K562 (cell line): ENCODE measurements at regions not wholly inside any gene's neighbourhood (a gene's known extent, or its start where the extent isn't known, plus 50 kb on each side); places are given as distances from the start of the nearest gene placed in this dataset.
"Not testable (repeated sequence)": the region's sequence is repeated elsewhere in the genome, so short reads cannot be mapped to it uniquely, and the experiment has no call there.

Experiments used
- ATAC-seq: fragments of 200-7000 bp; cut with Tn5 transposase; 3 replicates; pipeline ENCODE4 v1.9.1; 2020; ENCODE audit warnings: moderate library complexity
- BruUV-seq: library from RNA; stranded (reverse); fragments of 400-500 nt; replicated peaks from 2 replicates; lab custom pipeline; 2021; lab: Mats Ljungman, UMichigan
- CTCF ChIA-PET: fragments of 300-600 bp; formaldehyde crosslinking; extraction: SDS; loops from one replicate; lab custom pipeline; 2021; ENCODE audit warnings: low intra/inter-chr PET ratio; lab: Yijun Ruan, JAX
- POLR2A ChIA-PET: fragments of 300-600, 350-650 bp; sonication (Branson Sonifier 250); formaldehyde crosslinking; extraction: SDS; loops from one replicate; lab custom pipeline; 2021; ENCODE audit warnings: antibody characterized with exemption, inconsistent platforms; lab: Yijun Ruan, JAX
- DNase-seq, 4 experiments: peaks; one replicate each; pipeline versions ENCODE4 v3.0.0 to v3.0.0-alpha.2; 2011 to 2018; ENCODE audit warnings: low spot score in 3 of 4, mixed read lengths in 3 of 4; ENCODE audit errors: extremely low read depth in 1 of 4
- FAIRE-seq: peaks from 2 replicates; lab custom pipeline; 2011; peaks lifted over from hg19 to GRCh38; lab: Jason Lieb, UNC
- H2AFZ ChIP-seq: 2 replicates; pipeline ENCODE4 v1.6.0; 2011; ENCODE audit warnings: low read depth, low read length, control low read depth, inconsistent platforms
- H3K27ac ChIP-seq: fragments of 200-600 bp; 3 replicates; pipeline ENCODE4 v1.8.0; 2011; ENCODE audit warnings: low read depth, mild to moderate bottlenecking, control low read depth, inconsistent platforms, low read length, moderate library complexity, mixed read lengths; ENCODE audit errors: extremely low read depth
- H3K27me3 ChIP-seq, 2 experiments: fragments of 300-600 bp in 1 of 2; 2 replicates in 1 of 2; 3 replicates in 1 of 2; pipeline versions ENCODE4 v1.6.0 to v1.8.0; 2011; ENCODE audit warnings: inconsistent platforms in 2 of 2, low read length in 2 of 2, mild to moderate bottlenecking in 1 of 2, mixed read lengths in 1 of 2, moderate library complexity in 1 of 2; ENCODE audit not compliant: control insufficient read depth in 2 of 2, insufficient read depth in 2 of 2
- H3K36me3 ChIP-seq: fragments of 300-600 bp; 3 replicates; pipeline ENCODE4 v1.8.0; 2011; ENCODE audit warnings: mild to moderate bottlenecking, low read length, inconsistent platforms; ENCODE audit not compliant: control insufficient read depth, insufficient read depth
- H3K4me1 ChIP-seq, 2 experiments: fragments of 200-600 bp in 1 of 2; replicated peaks in 1 of 2; 2 replicates in 1 of 2; 3 replicates in 1 of 2; pipeline versions ENCODE4 v1.5.1 to v1.8.0; 2011; ENCODE audit warnings: inconsistent platforms in 2 of 2, low read length in 2 of 2, mild to moderate bottlenecking in 1 of 2, mixed read lengths in 1 of 2, moderate library complexity in 1 of 2; ENCODE audit not compliant: control insufficient read depth in 2 of 2, insufficient read depth in 2 of 2
- H3K4me2 ChIP-seq: 2 replicates; pipeline ENCODE4 v1.6.1; 2011; ENCODE audit warnings: low read length, control low read depth, inconsistent platforms, mixed read lengths; ENCODE audit not compliant: insufficient read depth
- H3K4me3 ChIP-seq: fragments of 200-600 bp; sonication (generic), shearing (Covaris generic); 2 replicates; pipeline ENCODE4 v1.5.1; 2016; ENCODE audit warnings: control low read depth, inconsistent platforms
- H3K79me2 ChIP-seq: fragments of 200-600 bp; 3 replicates; pipeline ENCODE4 v1.8.0; 2011; ENCODE audit warnings: low read length, inconsistent platforms; ENCODE audit not compliant: control insufficient read depth, insufficient read depth
- H3K9ac ChIP-seq, 2 experiments: 2 replicates each; pipeline versions ENCODE4 v1.6.0 to v1.6.1; 2011; ENCODE audit warnings: low read depth in 2 of 2, low read length in 2 of 2, control low read depth in 1 of 2, inconsistent platforms in 1 of 2, mild to moderate bottlenecking in 1 of 2, mixed read lengths in 1 of 2; ENCODE audit not compliant: insufficient read depth in 1 of 2
- H3K9me1 ChIP-seq: one replicate; pipeline ENCODE4 v1.6.0; 2011; ENCODE audit warnings: inconsistent platforms, mild to moderate bottlenecking, low read length, moderate library complexity; ENCODE audit not compliant: control insufficient read depth, insufficient read depth
- H3K9me3 ChIP-seq: replicated peaks from 2 replicates; pipeline ENCODE4 v1.5.1; 2011; ENCODE audit warnings: low read depth, low read length, inconsistent platforms; ENCODE audit not compliant: control insufficient read depth, insufficient read depth
- H4K20me1 ChIP-seq: replicated peaks from 2 replicates; pipeline ENCODE4 v1.6.1; 2011; ENCODE audit warnings: low read length, inconsistent platforms, mixed read lengths; ENCODE audit not compliant: control insufficient read depth, insufficient read depth
- ATF1 ChIP-seq, 2 experiments: fragments of 450-650 bp in 1 of 2; IDR thresholded peaks; 2 replicates each; pipeline ENCODE4 v1.6.1; 2016; ENCODE audit warnings: missing compliant biosample characterization in 1 of 2, missing genetic modification characterization in 1 of 2
- L3MBTL2 ChIP-seq: fragments of 450-650 bp; IDR thresholded peaks from 2 replicates; pipeline ENCODE4 v1.6.1; 2016; ENCODE audit warnings: mild to moderate bottlenecking, moderate library complexity
- MAX ChIP-seq: sonication (generic); formaldehyde crosslinking; IDR thresholded peaks from 2 replicates; pipeline ENCODE4 v1.9.0; 2022; ENCODE audit warnings: mild to moderate bottlenecking, missing genetic modification reagents
- NFIC ChIP-seq: fragments of 450-650 bp; IDR thresholded peaks from 2 replicates; pipeline ENCODE4 v1.6.1; 2017; ENCODE audit warnings: mild to moderate bottlenecking, inconsistent platforms
- PTBP1 ChIP-seq: fragments of 200-400 bp; formaldehyde crosslinking; IDR thresholded peaks from 2 replicates; pipeline ENCODE4 v1.6.1; 2017; ENCODE audit warnings: low read depth, low read length
- RAD51 ChIP-seq: fragments of 450-650 bp; IDR thresholded peaks from 2 replicates; pipeline ENCODE4 v1.7.1; 2016; ENCODE audit warnings: low read depth, mild to moderate bottlenecking, borderline replicate concordance
- TOE1 ChIP-seq, 2 experiments: fragments of 450-650 bp in 1 of 2; sonication (generic) in 1 of 2; formaldehyde crosslinking in 1 of 2; IDR thresholded peaks; 2 replicates each; pipeline versions ENCODE4 v1.7.1 to v1.8.0; 2016 to 2022; ENCODE audit warnings: borderline replicate concordance in 2 of 2, mild to moderate bottlenecking in 2 of 2, antibody characterized with exemption in 1 of 2, inconsistent platforms in 1 of 2, low read depth in 1 of 2, missing genetic modification reagents in 1 of 2, moderate library complexity in 1 of 2
- USF1 ChIP-seq: sonication (generic); formaldehyde crosslinking; IDR thresholded peaks from 2 replicates; pipeline ENCODE4 v1.9.0; 2022; ENCODE audit warnings: mild to moderate bottlenecking, missing genetic modification reagents
- XRCC4 ChIP-seq: IDR thresholded peaks from one replicate; pipeline ENCODE4 v1.6.1; 2011; ENCODE audit not compliant: insufficient read depth, insufficient read length; ENCODE audit errors: extremely low read depth
- ZKSCAN8 ChIP-seq: fragments of 200-800 bp; sonication (Bioruptor generic); IDR thresholded peaks from 2 replicates; pipeline ENCODE4 v1.6.1; 2016; ENCODE audit warnings: missing genetic modification characterization, missing compliant biosample characterization
- WGBS: fragments of 100-300 bp; shearing (Covaris generic); methylation state at CpG from one replicate; pipeline ENCODE4 v1.1.6; 2016; ENCODE audit warnings: low coverage, mixed read lengths; ENCODE audit not compliant: insufficient coverage; ENCODE audit errors: missing lambda C conversion rate; 5-methylcytosine and 5-hydroxymethylcytosine counted together
- in situ Hi-C: fragments of 300-500 bp; cut with MboI; formaldehyde crosslinking; loops from 4 replicates; pipeline ENCODE4 v1.15.0; 2018; ENCODE audit warnings: inconsistent platforms, mixed read lengths
- intact Hi-C: fragments of 100-400 bp; cut with micrococcal nuclease; formaldehyde crosslinking; loops from 2 replicates; pipeline ENCODE4 v1.14.2; 2022

- TF ChIP-seq RAD51 (peak; percentile 75), TOE1 (IDR thresholded peaks at IDR 0.05; ENCODE audit: borderline replicate concordance) (peak; percentile 77; the same call in 1 of the 2 replicates), TOE1 (CRISPR knock-in tag; IDR thresholded peaks at IDR 0.05; ENCODE audit: borderline replicate concordance, low read depth) (no peak), MAX (peak; percentile 57), L3MBTL2 (peak; percentile 83), ATF1 (CRISPR knock-in tag; IDR thresholded peaks at IDR 0.05) (no peak), ATF1 (tag; IDR thresholded peaks at IDR 0.05) (0 out of 2 replicates have a peak, but pooled peaks have one; percentile 23), XRCC4 (no peak), USF1 (CRISPR knock-in tag) (peak; percentile 65), PTBP1 (no peak)
Observed at GRCh38 chr15:77830051-77830468, 197.3 kb upstream of the LINGO1 start (continued).

- FAIRE-seq, result not testable (repeated sequence)
- WGBS, result 12% methylated on average over 6 of the region's 6 CpGs
Observed at GRCh38 chr15:77829331-77829730, 196.6 kb upstream of the LINGO1 start.

More at GRCh38 chr15:77829331-77829730, 196.6 kb upstream of the LINGO1 start:
- intact Hi-C loops, H3K79me2 ChIP-seq, H3K4me3 ChIP-seq, H3K27me3 ChIP-seq, H3K9me1 ChIP-seq, H2AFZ ChIP-seq, ATAC-seq, H3K4me2 ChIP-seq, H4K20me1 ChIP-seq, in situ Hi-C loops, H3K9me3 ChIP-seq, CTCF ChIA-PET, H3K9ac ChIP-seq: not testable (repeated sequence)
- TF ChIP-seq ZKSCAN8 (CRISPR knock-in tag) (peak; percentile 77; the same call in 1 of the 2 replicates), NFIC (peak; percentile 80)
- TF ChIP-seq, all 486 proteins: peak for 2; not testable (repeated sequence) for 484
- H3K27ac ChIP-seq, H3K36me3 ChIP-seq, POLR2A ChIA-PET, H3K4me1 ChIP-seq, BruUV-seq, DNase-seq: not testable (repeated sequence)
